ENCODE measurements at regions not wholly inside any gene's neighbourhood (a gene's known extent, or its start where the extent isn't known, plus 50 kb on each side); places are given as distances from the start of the nearest gene placed in this dataset.
"Not testable (repeated sequence)": the region's sequence is repeated elsewhere in the genome, so short reads cannot be mapped to it uniquely, and the experiment has no call there.

DNA sequence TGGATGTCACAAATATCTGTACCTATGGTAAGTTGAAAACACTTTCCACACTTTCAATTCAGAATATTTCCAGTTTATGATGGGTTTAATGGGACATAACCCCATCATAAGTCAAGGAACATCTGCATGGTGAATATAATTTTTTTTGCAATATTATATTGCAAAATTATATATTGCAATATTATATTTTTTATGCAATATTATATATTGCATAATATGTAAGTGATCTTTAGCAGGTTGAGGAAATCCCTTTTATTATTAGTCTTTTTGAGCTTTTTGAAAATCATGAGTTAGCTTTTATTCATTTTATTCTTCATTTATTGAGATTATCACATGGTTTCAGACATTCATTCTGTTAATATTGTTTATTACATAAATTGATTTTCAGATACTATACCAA lies 342.2 kb upstream of the GALNT5 start:
- DNase-seq (ENCODE audit: low read depth in 2 of 3, low spot score in 1 of 3), result no peak

DNA sequence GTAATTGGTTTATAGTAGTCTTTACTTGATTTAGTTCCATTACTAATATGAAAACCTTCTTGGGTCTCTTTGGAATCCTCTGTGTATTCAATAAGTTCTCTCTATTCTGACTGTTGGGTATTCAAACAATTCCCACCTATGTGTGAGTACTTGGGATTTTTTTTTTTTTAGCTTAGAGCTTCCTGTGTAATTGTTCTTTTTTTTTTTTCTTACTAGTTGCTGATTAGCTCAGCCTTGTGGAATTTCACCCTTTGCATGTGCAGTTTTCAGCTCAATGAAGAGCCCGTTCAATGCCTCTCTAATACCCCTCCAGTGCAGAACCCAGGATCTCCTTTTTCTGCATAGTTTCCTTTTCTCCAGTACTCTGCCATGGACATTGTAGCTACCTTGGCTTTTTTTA lies 339.1 kb upstream of the GALNT5 start:
- no peak for DNase-seq (ENCODE audit: low read depth in 2 of 3, low spot score in 1 of 3)

DNA sequence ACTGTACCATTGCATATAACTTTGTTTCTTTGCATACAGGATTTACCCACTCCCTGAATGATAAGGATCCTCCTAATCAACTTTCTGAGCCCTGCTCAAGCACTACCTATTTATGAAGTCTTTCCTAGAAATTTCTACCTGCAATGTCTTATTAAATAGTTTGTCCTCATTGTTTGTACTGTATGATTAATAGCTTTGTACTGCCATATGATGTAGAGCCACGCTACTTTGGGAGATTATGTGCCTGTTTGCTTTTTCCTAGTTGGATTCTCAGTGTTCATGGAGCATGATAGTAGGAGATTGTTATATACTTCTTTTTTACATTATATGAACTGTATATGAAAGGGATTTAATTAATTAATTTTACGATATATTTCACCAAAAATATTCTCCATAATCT lies 327.1 kb upstream of the GALNT5 start:
- DNase-seq (ENCODE audit: low read depth in 2 of 3, low spot score in 1 of 3), result no peak

DNA sequence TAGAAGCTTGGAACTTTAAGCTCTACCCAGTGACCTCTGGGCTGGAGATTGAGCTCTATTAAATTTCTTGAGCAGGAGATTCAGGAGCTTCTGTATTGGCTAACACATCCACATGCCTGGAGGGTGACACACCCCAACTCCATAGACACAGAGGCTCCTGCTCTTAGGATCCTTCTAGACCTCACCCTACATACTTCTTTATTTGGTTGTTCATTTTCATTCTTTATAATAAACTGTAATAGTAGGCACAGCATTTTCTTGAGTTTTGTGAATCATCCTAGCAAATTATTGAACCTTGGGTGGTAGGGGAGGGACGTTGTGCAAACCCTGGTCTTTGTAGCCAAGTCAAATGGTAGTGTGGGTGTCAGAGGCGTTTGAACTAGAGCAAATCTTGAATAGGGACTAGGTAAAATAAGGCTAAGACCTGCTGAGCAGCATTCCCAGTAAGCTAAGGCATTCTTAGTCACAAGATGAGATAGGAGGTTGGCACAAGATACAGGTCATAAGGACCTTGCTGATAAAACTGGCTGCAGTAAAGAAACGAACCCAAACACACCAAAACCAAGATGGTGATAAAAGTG lies 323.8 kb upstream of the GALNT5 start:
- DNase-seq (ENCODE audit: low read depth in 2 of 3, low spot score in 1 of 3), result no peak

DNA sequence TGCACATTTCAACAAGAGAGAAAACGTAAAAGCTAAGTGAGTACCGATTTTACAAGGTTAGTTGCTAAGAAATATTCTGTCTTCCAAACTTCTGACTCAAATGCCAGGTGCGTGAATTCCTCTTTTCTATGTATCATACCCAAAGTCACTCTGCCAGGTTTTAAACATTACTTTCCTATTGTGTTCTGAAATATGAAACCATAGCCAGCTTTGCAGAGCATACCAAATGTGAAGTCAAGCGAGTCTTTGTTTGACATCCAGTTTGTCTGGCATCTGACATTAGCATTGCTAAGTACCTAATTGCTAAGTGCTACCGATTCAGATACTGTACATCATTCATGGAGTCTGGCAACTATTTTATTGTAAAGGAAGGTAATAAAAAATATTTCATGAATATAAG lies 321.9 kb upstream of the GALNT5 start:
- no peak for DNase-seq (ENCODE audit: low read depth in 2 of 3, low spot score in 1 of 3)

DNA sequence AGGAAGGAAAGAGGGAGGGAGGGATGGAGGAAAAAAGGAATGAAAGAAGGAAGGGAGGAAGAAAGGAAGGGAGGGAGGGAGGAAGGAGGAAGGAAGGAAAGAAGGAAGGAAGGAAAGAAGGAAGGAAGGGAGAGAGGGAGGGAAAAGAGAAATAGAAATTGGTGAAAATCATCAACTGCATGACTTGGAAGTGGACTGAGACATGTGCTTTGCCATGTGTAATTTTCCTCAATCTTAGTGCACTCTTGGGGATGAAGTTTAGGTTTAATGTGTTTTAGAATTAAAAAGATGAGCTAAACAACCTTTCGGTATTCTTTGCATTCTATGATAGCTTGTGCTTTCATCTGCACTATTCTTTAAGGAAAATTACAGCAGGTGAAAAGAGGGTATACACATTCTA lies 320.1 kb upstream of the GALNT5 start:
- no peak for DNase-seq (ENCODE audit: low read depth in 2 of 3, low spot score in 1 of 3)

DNA sequence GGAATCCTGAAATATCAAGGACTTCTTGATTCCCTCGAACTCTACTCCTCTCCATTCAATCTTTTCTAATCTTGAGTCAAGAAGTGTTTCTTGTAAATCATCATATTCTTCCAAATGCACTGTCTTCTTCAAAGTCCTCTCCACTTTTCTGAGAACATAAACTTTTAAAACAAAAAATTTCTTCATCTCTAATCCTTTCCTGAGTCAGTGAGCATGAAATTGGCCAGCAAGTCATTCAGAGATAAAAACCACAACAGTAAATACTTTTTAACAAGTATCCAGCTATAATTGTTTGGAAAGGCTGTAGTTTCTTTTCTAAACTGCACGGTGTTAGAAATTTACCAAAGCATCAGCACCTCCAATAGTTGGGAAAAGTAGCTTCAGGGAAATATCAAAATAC lies 312.6 kb upstream of the GALNT5 start:
- no peak for DNase-seq (ENCODE audit: low read depth in 2 of 3, low spot score in 1 of 3)

DNA sequence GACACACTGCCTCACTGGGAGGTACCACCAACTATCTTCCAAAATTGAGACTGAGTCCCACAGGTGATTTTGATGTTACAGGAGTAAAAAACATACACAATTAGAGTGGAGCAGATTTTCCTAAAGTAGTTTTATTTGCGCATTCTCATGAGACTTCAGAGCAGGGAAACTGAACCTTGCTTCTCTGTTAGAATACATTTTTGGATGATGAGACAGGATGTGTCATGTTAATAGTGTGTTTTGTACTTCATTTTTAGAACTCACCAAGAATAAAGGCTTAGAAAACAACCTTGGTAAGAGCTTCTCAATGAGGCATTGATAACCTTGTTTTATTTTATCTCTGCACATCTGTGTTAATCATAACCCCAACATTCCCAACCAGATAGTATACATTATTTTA lies 310.2 kb upstream of the GALNT5 start:
- DNase-seq (ENCODE audit: low read depth in 2 of 3, low spot score in 1 of 3), result no peak

DNA sequence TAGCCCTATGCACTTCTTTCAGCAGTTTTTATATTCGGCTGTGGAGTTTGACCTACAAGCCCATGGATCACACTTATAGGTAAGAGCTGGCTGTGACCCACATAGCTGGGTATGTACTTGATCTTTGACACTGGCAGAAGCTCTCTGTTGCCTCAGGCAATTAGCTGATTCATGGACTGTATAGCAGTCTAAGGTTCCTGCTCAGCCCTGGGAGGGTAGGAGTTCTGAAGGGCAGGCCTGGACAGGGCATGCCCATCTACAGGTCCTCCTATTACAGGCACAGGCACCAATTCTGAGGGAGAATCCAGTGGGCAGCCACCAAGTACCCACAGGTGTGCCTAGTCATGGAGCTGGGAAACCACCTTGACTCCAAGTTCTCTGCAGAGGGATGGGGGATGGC lies 301.8 kb upstream of the GALNT5 start:
- DNase-seq (ENCODE audit: low read depth in 2 of 3, low spot score in 1 of 3), result no peak

DNA sequence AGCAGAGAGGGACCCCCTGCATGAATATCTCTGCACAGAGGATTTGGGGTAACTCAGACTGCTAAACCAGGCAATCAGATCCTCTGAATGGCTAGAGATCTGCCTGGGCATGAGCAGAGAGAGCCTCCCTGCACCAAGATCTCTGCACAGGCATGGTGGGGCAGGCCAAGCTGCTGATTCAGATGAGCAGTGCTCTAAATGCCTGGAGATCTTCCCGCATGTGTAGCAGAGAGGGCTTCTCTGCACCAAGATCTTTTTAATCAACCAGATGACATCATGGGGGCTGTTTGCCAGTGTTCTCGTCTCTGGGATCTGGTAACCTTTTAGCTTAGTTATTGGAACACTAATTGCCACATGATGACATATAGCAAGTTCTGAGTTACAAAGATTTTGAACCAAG lies 301.3 kb upstream of the GALNT5 start:
- no peak for DNase-seq (ENCODE audit: low read depth in 2 of 3, low spot score in 1 of 3)

DNA sequence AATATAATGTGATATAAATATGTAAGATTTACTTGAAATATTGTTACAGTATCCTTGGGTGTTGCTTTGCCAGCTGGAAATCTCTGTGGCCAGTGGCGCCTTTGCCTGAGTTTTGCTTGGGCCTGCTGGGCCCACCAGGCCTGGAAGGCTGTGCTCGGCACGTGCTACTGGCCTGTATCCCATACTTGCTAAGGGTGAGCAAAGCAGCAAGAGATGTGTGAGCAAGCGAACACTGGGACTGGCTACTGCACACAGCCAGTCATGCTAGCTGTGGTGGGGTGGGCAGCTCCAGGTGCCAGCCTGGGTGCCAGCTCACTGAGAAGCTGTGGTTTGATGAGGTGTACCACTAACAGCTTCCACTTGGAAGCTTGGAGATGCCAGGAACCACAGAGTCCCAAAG lies 299.1 kb upstream of the GALNT5 start:
- no peak for DNase-seq (ENCODE audit: low read depth in 2 of 3, low spot score in 1 of 3)

DNA sequence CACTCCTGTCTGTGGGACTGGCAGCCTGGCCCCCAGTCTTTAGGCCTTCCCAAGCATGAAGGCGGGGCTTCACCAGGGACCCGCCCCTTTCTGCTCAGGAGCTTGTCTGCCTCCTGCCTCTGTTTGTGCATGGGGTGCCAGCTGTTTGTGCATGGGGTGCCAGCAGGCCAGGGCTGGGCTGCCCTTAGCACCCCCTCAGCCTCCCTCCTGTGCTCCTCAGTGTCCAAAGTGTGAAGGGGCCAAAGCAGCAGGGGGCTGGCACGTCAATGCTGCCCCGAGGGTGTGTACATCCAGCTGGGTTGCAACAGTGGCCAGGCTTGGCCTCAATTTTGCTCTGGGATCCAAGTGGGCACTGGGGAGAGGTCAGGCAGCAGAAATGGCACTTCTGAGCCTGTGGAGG lies 298.0 kb upstream of the GALNT5 start:
- DNase-seq (ENCODE audit: low read depth in 2 of 3, low spot score in 1 of 3), result no peak

DNA sequence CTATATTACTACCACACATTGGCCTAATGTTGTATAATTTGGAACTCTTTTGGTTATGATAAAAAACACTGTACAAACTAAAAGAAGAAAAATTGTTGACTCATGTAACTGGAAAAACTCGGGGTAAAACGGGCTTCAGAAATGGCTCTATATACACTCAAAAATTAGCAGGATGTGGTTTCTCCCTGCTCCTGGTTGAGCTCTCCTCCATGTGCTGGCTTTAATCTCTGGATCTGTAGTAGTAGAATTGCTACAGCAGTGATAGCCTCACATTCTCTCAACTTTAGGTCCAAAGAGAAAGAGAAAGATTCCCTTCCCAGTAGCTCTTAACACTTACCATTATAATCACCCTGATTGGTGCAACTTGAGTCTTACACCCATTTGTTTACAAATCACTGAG lies 274.9 kb upstream of the GALNT5 start:
- DNase-seq (ENCODE audit: low read depth in 2 of 3, low spot score in 1 of 3), result no peak

DNA sequence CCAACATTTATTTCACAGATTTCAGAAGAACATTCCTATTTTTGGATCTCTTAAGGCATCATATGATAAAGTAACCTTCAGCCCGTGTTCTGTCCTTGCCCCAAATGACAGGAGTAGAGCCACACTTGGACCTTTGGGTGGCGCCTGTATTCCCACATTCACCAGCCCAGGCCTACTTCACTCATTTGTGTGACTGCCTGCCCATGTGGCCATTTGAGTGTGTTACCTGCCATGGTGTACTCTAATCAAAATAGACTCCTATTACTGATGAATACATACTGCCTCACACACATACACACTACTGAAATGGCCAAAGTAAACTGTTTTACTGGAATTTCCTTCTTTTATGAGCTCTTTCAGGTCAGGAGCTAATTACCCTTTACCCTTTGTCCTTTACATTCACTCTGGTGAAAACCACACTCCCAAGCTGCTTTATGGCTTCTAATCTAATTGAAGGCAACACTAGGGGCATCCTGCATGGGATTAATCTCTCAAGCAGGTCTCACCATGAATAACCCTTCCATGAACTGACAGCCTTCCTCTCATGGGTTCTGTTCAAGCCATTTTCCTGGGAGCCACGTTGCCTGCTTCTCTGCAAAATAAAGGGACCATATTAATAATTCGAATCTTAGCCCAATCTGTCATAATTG lies 271.0 kb upstream of the GALNT5 start:
- no peak for DNase-seq (ENCODE audit: low read depth in 2 of 3, low spot score in 1 of 3)

DNA sequence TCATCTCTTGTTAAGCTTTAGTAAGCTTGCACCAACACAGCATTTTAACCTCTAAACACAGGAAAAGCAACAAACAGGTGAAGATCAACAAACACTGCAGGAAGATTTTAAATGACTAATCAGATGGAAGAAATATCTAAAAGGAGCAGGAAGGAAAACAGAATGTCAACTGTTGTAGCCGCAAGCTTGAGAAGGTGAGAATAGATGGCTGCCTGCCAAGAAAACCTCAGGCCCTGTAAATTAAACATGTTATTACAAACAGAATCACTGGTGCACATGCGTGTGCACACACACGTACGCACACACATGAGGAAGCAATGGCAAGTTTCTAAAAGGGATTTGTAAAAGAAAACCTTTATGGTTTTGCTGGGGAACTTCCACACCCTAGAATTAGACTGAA lies 257.8 kb upstream of the GALNT5 start:
- no peak for DNase-seq (ENCODE audit: low read depth in 2 of 3, low spot score in 1 of 3)

DNA sequence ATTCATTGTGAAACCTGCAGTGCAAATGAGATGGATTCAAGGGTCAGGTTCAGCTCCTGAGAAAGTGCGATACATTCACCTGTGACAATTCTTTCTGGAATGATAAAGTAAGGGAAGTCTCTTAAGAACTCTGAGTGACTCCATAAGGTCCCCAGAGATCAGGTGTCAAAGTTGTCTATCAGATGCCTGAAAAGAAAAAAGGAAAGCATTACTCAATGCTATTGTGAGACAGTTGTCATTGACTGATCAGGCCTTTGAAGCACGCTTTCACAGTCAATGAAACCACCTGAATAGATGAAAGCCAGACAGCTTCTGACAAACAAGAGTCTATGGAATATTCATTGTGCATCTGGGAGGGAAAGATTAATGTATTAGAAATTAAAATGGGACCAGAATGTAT lies 252.7 kb upstream of the GALNT5 start:
- DNase-seq (ENCODE audit: low read depth in 2 of 3, low spot score in 1 of 3), result no peak

DNA sequence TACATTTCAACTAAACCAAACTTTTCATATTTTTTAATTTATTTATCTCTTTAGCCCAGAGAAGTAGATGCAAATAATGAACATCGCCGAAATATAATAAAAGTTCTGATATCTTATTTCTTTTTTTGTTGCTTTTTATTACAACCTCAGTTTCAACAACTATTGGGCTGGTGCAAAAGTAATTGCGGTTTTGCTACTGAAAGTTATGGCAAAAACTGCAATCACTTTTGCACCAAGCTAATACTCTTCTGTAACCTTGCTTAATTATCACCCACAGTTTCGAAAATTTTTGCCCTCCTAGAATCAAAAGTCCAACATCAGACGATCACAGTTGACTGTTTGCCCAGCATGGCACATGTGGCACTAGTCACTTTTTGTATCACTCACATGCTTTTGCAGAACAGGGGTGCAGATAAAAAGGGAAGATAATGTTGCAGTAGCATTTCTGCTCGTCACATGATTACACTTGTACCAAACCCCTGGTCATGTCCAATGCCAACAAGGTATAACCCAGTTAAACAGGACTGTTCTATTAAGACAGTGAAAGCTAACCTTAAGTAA lies 242.4 kb upstream of the GALNT5 start:
- DNase-seq (ENCODE audit: low read depth in 2 of 3, low spot score in 1 of 3), result no peak

DNA sequence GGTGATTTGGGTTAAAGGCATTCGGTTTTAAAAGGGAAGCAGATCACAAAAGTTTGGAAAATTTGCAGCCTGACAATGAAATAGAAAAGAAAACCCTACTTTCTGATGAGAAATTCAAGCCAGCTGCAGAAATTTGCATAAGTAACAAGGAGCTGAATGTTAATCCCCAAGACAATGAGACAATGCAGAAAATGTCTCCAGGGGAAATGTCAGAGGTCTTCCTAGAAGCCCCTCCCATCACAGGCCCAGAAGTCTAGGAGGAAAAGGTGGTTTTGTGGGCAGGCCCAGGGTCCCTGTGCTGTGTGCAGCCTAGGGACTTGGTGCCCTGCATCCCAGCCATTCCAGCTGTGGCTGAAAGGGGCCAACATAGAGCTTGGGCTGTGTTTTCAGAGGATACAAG lies 234.2 kb upstream of the GALNT5 start:
- not testable (repeated sequence) for DNase-seq (ENCODE audit: low read depth in 2 of 3, low spot score in 1 of 3)

DNA sequence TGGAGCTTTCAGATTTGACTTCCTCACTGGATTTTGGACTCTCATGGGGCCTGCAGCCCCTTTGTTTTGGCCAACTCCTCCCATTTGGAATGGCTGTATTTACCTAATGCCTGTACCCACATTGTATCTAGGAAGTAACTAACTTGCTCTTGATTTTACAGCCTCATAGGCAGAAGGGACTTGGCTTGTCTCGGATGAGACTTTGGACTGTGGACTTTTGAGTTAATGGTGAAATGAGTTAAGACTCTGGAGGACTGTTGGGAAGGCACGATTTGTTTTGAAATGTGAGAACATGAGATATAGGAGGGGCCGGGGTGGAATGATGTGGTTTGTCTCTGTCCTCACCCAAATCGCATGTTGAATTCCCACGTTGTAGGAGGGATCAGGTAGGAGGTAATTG lies 233.4 kb upstream of the GALNT5 start:
- no peak for DNase-seq (ENCODE audit: low read depth in 2 of 3, low spot score in 1 of 3)

DNA sequence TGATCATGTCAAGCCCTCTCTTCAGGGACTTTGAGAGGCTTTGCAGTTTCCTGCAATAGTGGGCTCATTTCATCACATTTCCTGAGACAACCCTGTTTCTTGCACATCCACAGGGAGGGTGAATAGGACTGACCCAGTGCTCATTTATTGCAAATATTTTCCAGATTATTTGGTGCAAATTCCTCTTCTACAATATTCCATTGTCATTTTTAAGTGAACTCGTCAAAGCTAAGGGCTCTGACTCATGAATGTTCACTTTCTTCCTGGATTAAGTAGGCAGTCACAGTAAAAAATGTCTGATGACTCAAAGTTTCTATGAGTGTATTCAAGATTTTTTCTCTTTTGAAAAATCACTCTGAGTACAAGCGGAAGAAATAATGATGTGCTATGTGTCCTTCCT lies 225.5 kb upstream of the GALNT5 start:
- DNase-seq (ENCODE audit: low read depth in 2 of 3, low spot score in 1 of 3), result no peak

DNA sequence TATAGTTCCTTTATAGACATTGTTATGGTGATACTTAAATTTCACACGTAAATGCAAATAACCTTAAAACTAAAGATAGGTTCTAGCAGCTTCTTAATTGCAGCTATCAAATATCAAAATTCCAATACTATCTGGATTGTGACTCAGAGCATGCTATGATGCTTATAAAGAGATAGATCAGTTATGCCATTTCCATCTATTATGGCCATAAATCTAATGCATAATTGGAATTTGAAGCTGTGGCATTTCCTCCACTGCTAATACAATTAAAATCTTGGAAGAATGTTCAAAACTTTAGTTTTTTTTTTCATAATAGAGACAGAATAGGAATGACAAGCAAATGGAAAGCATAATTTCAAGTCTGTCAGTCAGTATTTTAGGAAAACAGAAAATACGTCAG lies 220.8 kb upstream of the GALNT5 start:
- no peak for DNase-seq (ENCODE audit: low read depth in 2 of 3, low spot score in 1 of 3)

DNA sequence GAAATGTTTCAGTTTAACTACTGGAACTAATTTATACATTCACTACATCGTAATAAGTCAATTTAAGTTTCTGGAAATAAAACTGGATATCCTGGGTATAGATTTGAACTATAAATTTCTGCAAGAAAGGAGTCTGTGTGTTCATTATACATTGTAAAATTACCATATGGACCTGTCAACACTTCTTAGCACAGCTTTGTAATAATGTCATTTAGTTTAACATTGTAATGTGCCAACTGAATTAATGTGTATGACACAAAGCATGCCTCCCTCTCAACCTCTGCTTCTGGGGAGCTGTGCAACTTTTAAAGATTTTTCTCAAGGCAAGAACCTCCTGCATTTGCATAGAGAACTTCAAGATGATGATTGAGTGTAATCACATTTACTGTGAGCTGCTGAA lies 213.7 kb upstream of the GALNT5 start:
- no peak for DNase-seq (ENCODE audit: low read depth in 2 of 3, low spot score in 1 of 3)

DNA sequence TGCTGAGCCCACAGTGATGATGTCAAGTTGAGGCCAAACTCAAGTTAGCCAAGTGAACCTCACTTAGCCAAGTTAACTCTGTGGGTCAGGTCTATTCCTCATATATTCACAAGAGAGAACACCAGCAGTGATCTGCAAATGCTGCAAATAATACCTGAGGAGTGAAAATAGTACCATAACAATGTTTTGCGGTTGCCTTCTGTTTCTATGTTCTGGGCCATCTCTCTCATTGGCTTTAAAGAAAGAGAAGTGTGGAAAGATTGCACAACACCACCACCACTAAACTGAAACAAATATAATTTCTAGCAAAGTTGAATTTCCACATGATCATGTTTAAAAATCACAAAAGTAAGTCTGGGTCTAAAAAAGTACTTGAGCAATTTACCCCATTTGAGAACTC lies 211.1 kb upstream of the GALNT5 start:
- DNase-seq (ENCODE audit: low read depth in 2 of 3, low spot score in 1 of 3), result no peak
